NCI-H2107 treated with DMSO at 0.1 percent for 48 hours (cell line): ENCODE measurements at regions not wholly inside any gene's neighbourhood (a gene's known extent, or its start where the extent isn't known, plus 50 kb on each side); places are given as distances from the start of the nearest gene placed in this dataset.

Experiments
- DNase-seq: peaks from one replicate; lab custom pipeline; 2025; ENCODE audit not compliant: unreplicated experiment; lab: John Stamatoyannopoulos, UW

DNA sequence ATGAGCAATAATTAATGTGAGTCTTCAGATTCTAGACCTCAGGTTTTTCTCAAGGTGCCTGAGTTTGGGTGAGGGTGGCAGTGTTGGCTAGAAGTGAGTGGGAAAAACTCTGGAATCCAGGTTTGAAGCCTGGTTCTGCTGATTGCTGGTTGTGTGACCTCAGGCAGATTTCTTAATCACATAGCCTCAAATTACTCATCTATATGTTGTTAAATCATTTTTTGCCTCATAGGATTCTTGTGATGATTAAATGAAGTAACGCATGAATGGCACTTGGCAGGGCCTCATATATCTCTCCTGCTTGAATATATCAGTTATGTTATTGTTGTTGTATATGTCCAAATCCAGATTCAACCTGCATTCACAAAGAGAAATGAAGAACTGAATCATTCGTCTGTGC lies 60.5 kb downstream of the NR2F2 start:
- DNase-seq: no peak

DNA sequence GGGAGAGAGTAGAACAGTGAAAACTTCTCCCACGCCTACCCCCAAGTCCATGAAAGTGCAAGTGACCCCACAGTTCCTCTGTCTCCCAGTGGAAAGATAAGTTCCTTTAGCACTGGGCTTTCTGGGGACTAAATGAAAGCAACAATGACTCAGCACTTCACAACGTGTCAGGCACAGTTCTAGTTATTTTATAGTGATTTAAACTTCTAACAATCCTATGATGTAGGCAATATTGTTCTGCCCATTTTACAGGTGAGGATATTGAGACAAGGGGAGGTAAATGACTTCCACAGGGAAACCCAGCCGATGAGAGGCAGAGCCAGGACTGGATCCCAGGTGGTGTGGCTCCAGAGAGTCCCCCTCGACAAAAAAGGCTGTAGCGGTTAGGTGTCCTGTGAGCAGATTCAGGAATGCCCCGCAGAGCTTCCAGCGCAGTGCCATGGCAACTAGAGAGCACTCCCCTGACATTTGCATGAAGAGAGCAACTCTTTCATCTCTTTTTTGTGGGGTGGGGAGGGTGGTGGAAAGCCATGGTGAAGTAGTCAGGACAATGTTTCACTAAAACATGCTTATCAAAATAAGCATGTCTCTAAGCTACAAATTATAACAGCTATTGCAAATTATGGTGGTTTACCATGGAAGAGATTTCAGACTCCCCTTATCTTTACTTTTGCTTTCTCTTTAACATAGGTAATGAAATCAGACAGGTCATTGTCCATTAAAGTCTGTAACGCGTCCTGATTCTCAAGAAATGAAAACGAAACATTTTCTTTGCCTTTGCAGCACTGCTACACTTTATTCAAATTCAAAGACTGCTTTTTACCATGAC lies 62.1 kb downstream of the NR2F2 start:
- DNase-seq: no peak

DNA sequence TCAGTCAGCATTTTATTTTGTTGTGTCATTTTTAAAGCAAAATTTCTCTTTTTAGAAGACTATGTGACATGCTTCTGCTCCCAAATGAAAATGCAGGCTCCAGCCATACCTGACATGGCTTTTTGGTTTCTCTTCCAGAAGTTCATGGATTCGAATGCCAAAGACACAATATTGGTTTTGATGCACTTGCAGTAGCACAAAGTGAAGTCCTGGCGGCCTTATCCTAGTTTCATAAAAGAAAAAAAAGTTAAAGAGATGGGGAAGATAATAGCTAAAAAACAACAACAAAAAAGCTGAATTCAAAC lies 62.7 kb downstream of the NR2F2 start:
- DNase-seq: no peak

GRCh38 chr15:96395687-96396086 lies 65.2 kb downstream of the NR2F2 start:
- DNase-seq: no peak

DNA sequence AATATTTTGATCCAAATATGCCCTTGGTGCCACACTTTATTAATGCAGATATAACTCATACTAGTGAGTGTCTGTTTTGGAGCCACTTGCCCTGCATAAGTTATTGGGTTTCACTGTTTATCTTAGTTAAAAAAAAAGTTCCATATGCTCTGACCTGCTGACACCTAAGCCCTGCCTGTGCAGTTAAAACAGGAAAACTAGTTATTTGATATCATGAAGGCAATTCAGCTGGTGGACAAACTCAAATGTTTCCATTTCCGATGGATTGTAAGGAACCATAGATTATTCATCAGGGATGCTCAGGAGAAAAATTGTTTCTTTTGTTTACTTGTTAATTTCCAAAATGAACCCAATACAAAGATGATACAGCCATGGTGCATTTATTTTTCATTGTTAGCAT lies 68.3 kb downstream of the NR2F2 start:
- no peak for DNase-seq

- DNase-seq: peak; percentile 4
Measured at GRCh38 chr15:96402403-96402802, 71.9 kb downstream of the NR2F2 start.

DNA sequence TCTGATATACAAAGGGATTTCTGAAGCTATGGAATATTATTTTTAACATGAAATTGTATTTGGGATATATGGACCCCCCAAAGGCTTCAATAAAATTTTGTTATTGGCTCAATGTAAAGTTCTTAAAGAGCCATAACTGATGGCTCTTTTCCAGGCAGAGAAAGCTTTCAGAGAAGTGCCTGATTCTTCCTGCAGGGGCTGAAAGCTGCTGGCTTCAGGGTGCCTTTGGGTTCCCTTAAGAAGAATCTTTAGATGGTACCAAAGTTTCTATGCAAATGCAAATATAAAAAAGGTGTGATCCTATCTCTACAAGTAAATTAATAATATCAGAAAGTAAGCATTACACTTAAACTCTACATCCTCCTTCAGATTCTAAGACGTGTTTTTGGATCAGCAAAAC lies 72.6 kb downstream of the NR2F2 start:
- DNase-seq: no peak

GRCh38 chr15:96403932-96404331 lies 73.4 kb downstream of the NR2F2 start:
- DNase-seq: no peak

DNA sequence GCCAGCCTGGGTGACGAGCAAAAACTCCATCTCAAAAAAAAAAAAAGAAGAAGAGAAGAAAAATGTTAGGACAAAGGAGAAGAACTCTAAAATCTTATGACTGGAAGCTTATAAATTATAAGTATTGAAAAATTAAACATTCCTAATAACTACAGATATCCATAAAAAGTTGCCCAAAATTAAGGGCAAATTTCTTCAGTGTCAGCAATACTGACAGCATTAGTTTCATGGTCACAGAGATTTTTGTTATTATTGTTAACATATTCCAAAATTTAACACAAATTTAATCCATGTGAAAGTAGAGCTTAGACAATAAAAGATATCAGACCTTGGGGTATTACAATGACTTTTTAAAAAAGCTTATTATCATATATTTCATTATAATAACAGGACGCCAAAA lies 74.1 kb downstream of the NR2F2 start:
- DNase-seq: no peak

DNA sequence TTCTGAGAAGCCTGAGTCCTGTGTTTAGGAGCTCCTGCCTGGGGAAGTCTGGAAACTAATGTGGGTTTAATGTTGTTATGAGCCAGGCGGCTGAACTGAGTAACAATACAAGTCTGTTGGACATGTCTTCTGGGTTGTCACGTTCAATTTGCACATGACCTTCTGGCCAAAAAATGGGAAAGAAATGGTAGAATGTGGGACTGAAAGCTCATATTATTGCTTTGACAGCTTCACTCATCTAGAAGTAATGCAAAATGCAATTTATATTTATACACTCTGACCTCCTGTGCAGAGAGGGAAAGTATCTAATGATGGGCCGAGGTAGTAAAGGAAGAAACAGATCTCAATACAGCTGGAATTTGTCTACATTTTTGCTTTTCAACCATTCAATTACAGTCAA lies 75.8 kb downstream of the NR2F2 start:
- DNase-seq: no peak

- DNase-seq: no peak
Measured at GRCh38 chr15:96406701-96407100, 76.2 kb downstream of the NR2F2 start.

GRCh38 chr15:96407482-96407881 lies 77.0 kb downstream of the NR2F2 start:
- DNase-seq: no peak

DNA sequence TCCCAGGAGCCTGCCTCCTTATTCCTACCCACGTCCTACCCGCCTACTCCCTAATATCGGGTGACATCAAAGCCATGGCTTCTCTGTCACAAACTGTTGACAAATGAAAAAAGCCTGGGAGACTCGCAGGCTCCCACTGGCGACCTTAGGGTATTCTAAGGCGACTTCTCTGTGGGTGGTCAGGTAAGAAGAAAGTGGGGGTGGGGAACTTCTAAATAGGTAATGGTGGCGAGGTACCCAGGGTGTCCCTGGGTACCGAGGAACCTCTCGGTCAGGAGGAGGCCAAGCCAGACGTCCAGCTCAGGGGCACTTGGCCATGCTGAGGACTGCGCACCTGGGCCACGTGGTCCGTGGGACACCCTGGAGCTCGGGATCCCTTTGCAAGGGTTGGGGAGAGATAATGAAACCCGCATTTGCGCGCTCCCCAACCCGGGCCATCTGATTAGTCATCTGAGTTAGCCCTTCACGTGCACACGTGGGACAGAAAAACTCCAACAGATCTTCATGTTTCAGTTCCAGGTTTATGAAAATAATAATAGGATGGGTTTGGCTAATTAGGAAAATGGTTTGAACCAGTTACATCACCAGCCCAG lies 78.2 kb downstream of the NR2F2 start:
- no peak for DNase-seq

DNA sequence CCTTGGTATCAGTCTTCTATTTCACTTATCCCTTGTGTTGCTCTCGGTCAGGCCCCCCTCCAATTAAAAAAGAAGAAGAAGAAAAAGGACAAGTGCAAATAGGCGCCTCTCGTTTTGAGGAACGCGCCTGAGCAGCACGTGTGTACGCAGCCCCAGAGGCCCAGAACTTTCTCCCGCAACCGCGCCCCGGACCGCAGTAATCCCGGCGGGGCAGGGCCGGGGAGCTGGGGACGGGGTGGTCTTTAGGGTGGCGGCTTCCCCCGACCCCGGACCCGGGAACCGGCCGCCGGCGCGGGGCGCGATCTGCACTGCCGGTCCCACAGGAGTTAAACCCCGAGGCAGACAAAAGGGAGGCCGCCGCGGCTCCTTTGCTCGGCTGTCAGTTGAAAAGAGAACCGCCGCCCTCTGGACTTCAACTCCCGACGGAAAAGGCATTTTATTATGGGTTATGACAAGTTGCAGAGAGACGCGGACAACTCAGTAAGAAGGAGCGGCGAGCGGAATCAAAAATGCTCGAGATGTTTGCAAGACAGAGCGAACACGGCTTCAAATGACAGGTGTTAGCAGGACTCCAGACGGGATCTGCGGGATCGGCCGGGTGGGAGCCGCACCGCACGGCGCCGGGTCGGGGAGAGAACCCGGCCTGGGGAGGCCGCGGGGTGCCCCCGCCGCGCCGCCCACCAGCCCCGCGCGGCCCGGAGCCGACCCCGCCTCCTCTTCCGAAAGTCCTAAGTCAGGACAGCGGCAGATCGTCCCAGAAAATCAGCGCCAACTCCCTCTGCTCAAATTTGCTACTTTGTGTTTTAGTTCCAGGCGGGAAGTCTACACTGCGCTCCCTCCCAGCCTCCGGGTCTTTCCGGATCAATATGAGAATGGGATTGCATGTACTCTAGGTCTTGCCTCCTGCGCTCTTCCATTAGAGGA lies 79.0 kb downstream of the NR2F2 start:
- DNase-seq: no peak

DNA sequence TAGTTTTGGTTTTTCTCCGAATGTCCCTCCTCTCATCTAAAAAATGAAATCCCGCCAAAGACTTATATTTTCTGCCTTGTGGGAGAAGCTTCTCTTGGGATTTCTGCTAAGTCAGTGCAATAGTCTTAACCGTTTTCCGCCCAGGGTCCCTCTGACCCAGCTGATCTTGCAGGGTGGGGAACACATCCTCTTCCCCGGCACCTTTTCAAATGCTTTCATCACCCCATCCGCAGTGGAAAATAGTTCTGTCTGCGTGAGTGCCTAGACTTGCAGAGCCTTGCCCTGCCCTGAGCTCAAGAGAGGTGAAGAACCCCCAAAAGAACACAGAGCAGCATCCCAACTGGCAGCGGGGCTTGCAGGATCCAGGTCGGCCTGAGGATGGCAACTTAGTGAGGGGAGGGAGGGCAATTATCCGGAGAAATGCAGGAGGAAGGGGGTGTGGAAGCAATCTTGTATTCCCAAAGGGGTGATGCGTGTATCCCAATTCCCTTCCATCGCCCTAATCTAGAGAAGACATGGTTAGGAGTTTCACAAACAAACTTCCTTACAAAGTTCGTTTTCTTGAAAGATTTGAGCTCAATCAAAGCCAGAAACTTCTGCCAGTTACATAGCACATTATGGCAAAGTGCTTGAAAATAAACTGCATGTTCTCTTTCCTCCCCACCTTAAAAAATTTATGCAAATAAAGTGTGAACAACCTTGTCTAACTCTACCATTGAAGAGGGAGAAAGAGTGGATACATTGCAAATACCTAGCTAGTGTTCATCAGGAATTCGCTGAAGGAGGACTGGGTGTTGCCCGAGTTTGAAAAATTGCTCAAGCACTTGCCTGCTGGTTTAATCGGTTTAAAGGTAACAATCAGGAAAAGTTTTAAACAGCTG lies 79.9 kb downstream of the NR2F2 start:
- no peak for DNase-seq

- DNase-seq: no peak
Measured at GRCh38 chr15:96411056-96412031, 80.8 kb downstream of the NR2F2 start.

DNA sequence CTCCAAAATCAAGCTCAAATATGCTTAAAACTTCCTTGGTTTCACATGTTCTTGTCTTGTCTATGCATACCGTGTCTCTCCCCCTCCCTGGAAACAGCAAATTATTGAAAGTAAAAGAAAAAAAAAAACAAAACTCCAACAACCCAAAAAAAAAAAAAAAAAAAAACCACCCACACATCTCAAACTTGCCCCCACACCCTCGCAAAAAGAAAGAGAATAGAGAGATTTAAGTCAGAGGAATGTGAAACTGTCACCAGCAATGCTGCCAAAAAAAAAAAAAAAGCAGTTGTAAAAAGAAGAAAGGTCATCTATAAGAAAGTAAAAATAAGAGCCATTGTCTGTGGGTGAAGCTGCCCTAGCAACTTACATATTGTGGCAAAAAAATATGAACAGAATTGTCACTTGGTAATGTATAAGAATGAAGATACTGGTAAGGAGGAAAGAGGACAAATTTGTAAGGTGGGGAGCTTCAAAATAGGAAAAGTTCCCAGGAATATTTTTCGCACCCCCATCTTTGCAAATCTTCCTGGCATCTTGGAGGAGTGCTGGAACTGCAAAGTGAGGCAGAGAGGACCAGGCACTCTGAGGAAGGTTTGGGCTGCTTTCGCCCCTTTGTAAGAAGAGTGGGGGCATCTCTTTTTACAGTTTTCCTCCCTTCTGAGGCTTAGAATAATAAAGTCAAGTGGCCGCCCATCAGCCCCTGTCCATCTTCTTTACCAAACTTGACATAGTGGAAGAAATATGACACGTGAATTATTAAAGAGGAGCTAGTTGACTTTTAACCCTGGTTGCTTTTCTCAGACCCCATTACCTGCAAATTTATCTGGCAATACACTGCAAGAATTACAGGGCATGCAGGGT lies 81.8 kb downstream of the NR2F2 start:
- no peak for DNase-seq

DNA sequence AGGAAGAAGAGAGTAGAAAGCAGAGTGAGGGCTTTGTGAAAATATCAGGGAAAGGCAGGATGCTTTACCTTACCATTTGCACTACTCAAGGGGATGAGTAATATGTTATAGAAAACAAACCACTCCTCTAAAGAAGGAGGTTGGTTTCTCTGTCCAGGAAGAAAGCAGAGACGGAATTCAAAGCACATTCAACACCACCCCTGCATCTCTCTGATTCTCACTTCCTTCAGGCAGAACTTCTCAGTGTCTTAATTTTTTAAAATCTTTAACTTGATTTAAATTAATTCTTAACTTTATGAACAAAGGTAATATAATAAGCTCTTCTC lies 82.4 kb downstream of the NR2F2 start:
- DNase-seq: no peak

- no peak for DNase-seq
Measured at GRCh38 chr15:96413657-96414056, 83.2 kb downstream of the NR2F2 start.
